ENCODE measurements at regions not wholly inside any gene's neighbourhood (a gene's known extent, or its start where the extent isn't known, plus 50 kb on each side); places are given as distances from the start of the nearest gene placed in this dataset.

GRCh38 chr15:29934251-29934650 lies 112.0 kb upstream of the TJP1 start (continued):
- TF ChIP-seq CHD7 (IDR thresholded peaks at IDR 0.05; ENCODE audit: insufficient replicate concordance, low read length) (no peak), SAP30 (IDR thresholded peaks at IDR 0.05; ENCODE audit: insufficient read depth, insufficient replicate concordance, low read length) (no peak), CTCF (IDR thresholded peaks at IDR 0.05; ENCODE audit: control extremely low read depth in 1 of 3, insufficient read depth in 1 of 3, low read depth in 1 of 3, low read length in 3 of 3) (no peak), EP300 (IDR thresholded peaks at IDR 0.05; ENCODE audit: borderline replicate concordance in 1 of 2, low read depth in 2 of 2, low read length in 2 of 2) (no peak), CBX5 (IDR thresholded peaks at IDR 0.05; ENCODE audit: low read depth, low read length) (no peak), KDM1A (IDR thresholded peaks at IDR 0.05; ENCODE audit: borderline replicate concordance, low read length) (no peak), SIRT6 (IDR thresholded peaks at IDR 0.05; ENCODE audit: low read length) (no peak), KDM5A (IDR thresholded peaks at IDR 0.05; ENCODE audit: low read length) (no peak), NRF1 (IDR thresholded peaks at IDR 0.05; ENCODE audit: low read depth, low read length) (no peak)
